B cell (primary cell): ENCODE measurements at regions not wholly inside any gene's neighbourhood (a gene's known extent, or its start where the extent isn't known, plus 50 kb on each side); places are given as distances from the start of the nearest gene placed in this dataset.

Source experiments
- ATAC-seq: fragments of 200-7000 bp; cut with Tn5 transposase; one replicate; pipeline ENCODE4 v1.10.0; 2021; ENCODE audit warnings: low read depth, mild to moderate bottlenecking, moderate number of reproducible peaks, moderate library complexity
- CTCF ChIA-PET: fragments of 350-600 bp; sonication (Branson Sonifier 250); formaldehyde crosslinking; loops from one replicate; lab custom pipeline; 2021; ENCODE audit warnings: antibody characterized with exemption, inconsistent platforms; lab: Charles Lee
- POLR2A ChIA-PET: fragments of 350-600 bp; sonication (Branson Sonifier 250); formaldehyde crosslinking; loops from one replicate; lab custom pipeline; 2021; ENCODE audit warnings: antibody characterized with exemption; lab: Charles Lee
- DNase-seq: peaks from one replicate; pipeline ENCODE4 v3.0.0; 2013
- H2AFZ ChIP-seq: 2 replicates; pipeline ENCODE4 v1.6.1; 2012; ENCODE audit warnings: mild to moderate bottlenecking, low read depth, low read length; ENCODE audit not compliant: insufficient read depth, poor library complexity, severe bottlenecking
- H3K27ac ChIP-seq, 2 donors: 1 replicate in 1 of 2; 2 replicates in 1 of 2; pipeline ENCODE4 v1.5.1; 2012 to 2013; ENCODE audit warnings: low read length in 2 of 2, mild to moderate bottlenecking in 2 of 2, moderate library complexity in 1 of 2
- H3K27me3 ChIP-seq, 4 experiments: fragments of 200-600 bp in 1 of 4; sonication (generic) in 1 of 4; replicated peaks in 1 of 4; 1 replicate in 2 of 4; 2 replicates in 2 of 4; pipeline versions ENCODE4 v1.6.1 to v1.7.0; 2013 to 2016; ENCODE audit warnings: low read length in 3 of 4, mild to moderate bottlenecking in 2 of 4, mixed read lengths in 1 of 4, moderate library complexity in 1 of 4; ENCODE audit not compliant: insufficient read depth in 4 of 4, control insufficient read depth in 3 of 4; ENCODE audit errors: control extremely low read depth in 1 of 4
- H3K36me3 ChIP-seq, 2 experiments: replicated peaks in 1 of 2; 1 replicate in 1 of 2; 2 replicates in 1 of 2; pipeline versions ENCODE4 v1.6.1 to v1.7.1; 2013; ENCODE audit warnings: low read length in 1 of 2; ENCODE audit not compliant: insufficient read depth in 2 of 2, control insufficient read depth in 1 of 2; ENCODE audit errors: control extremely low read depth in 1 of 2, extremely low read depth in 1 of 2
- H3K4me1 ChIP-seq, 2 donors: fragments of 200-600 bp in 1 of 2; sonication (generic) in 1 of 2; 1 replicate in 1 of 2; 2 replicates in 1 of 2; pipeline versions ENCODE4 v1.5.1 to v1.6.1; 2013 to 2017; ENCODE audit warnings: low read length in 2 of 2; ENCODE audit not compliant: control insufficient read depth in 2 of 2, insufficient read depth in 2 of 2
- H3K4me2 ChIP-seq: replicated peaks from 2 replicates; pipeline ENCODE3; 2012; ENCODE audit warnings: mild to moderate bottlenecking, low read depth, low read length; ENCODE audit not compliant: poor library complexity, severe bottlenecking
- H3K4me3 ChIP-seq, 5 experiments: fragments of 200-600 bp in 1 of 5; sonication (generic) in 1 of 5; 1 replicate in 3 of 5; 2 replicates in 2 of 5; pipeline versions ENCODE4 v1.5.1 to v1.7.0; 2011 to 2016; ENCODE audit warnings: low read length in 4 of 5, mild to moderate bottlenecking in 4 of 5, low read depth in 2 of 5, control low read depth in 1 of 5, moderate library complexity in 1 of 5; ENCODE audit not compliant: insufficient read depth in 1 of 5; ENCODE audit errors: control extremely low read depth in 1 of 5, extremely low read depth in 1 of 5
- H3K79me2 ChIP-seq: fragments of 200-600 bp; sonication (generic); one replicate; pipeline ENCODE4 v1.6.0; 2016; ENCODE audit warnings: low read length; ENCODE audit not compliant: control insufficient read depth, insufficient read depth
- H3K9ac ChIP-seq: fragments of 200-600 bp; sonication (generic); 2 replicates; pipeline ENCODE4 v1.6.1; 2017; ENCODE audit warnings: mild to moderate bottlenecking, low read length, moderate library complexity
- H3K9me3 ChIP-seq, 3 donors: one replicate each; pipeline versions ENCODE4 v1.6.1 to v1.7.1; 2013; ENCODE audit warnings: low read length in 2 of 3; ENCODE audit not compliant: control insufficient read depth in 2 of 3, insufficient read depth in 1 of 3; ENCODE audit errors: control extremely low read depth in 1 of 3
- H4K20me1 ChIP-seq: 2 replicates; pipeline ENCODE4 v1.6.0; 2012; ENCODE audit warnings: mild to moderate bottlenecking, low read length; ENCODE audit not compliant: insufficient read depth, control insufficient read depth, poor library complexity, severe bottlenecking
- H3K27ac Mint-ChIP-seq: one replicate; pipeline ENCODE4 v1.8.0; 2021; ENCODE audit warnings: mixed read lengths
- H3K27me3 Mint-ChIP-seq: one replicate; pipeline ENCODE4 v1.8.0; 2021; ENCODE audit warnings: mixed read lengths
- H3K4me1 Mint-ChIP-seq: one replicate; pipeline ENCODE4 v1.8.0; 2021; ENCODE audit warnings: mixed read lengths
- H3K4me3 Mint-ChIP-seq: one replicate; pipeline ENCODE4 v1.8.0; 2021; ENCODE audit warnings: mixed read lengths
- H3K9me3 Mint-ChIP-seq: one replicate; pipeline ENCODE4 v1.8.0; 2022; ENCODE audit warnings: mixed read lengths; ENCODE audit not compliant: insufficient read depth
- CTCF ChIP-seq: fragments of 200-600 bp; IDR thresholded peaks from one replicate; pipeline ENCODE4 v1.8.0; 2022; ENCODE audit warnings: antibody characterized with exemption, mild to moderate bottlenecking
- EZH2 ChIP-seq: IDR thresholded peaks from 2 replicates; pipeline ENCODE4 v1.6.1; 2012; ENCODE audit warnings: borderline replicate concordance, low read depth, mild to moderate bottlenecking, moderate library complexity, low read length; ENCODE audit not compliant: insufficient read depth, poor library complexity, severe bottlenecking
- WGBS: methylation state at CpG from one replicate; pipeline ENCODE4 v1.1.5; 2013; ENCODE audit warnings: missing lambda C conversion rate; ENCODE audit not compliant: insufficient coverage; 5-methylcytosine and 5-hydroxymethylcytosine counted together
- intact Hi-C: fragments of 100-400 bp; cut with micrococcal nuclease; formaldehyde crosslinking; loops from one replicate; pipeline ENCODE4 v1.10.0; 2022

- H3K9me3 Mint-ChIP-seq = peaks cover 3% of the 10 kb centered on the region
- H3K4me3 Mint-ChIP-seq = no peak overlapping the region
- Histone ChIP-seq H3K9ac (no peak overlapping the region), H3K4me1 (peaks cover 3 to 4% of the 10 kb centered on the region in 2 donors), H3K9me3 (peaks cover 0 to 8% (median 0%) of the 10 kb centered on the region in 3 donors), H4K20me1 (no peaks in the 10 kb centered on the region), H3K27me3 (no peaks in the 10 kb centered on the region), H3K4me2 (no peak overlapping the region), H3K36me3 (no peaks in the 10 kb centered on the region), H2AFZ (no peak overlapping the region), H3K4me3 (no peak overlapping the region), H3K79me2 (no peaks in the 10 kb centered on the region), H3K27ac (no peak overlapping the region)
- CTCF ChIA-PET = no interaction called here
- no peak for ATAC-seq
- POLR2A ChIA-PET = no interaction called here
- intact Hi-C loops = no loop called here
- H3K27me3 Mint-ChIP-seq = no peaks in the 10 kb centered on the region
- H3K27ac Mint-ChIP-seq = no peak overlapping the region
- DNase-seq = no peak
- 83% methylated on average over 2 of the region's 2 CpGs for WGBS
- H3K4me1 Mint-ChIP-seq = peaks cover 11% of the 10 kb centered on the region
- no peak for TF ChIP-seq EZH2
- no peak for TF ChIP-seq CTCF
These were observed 89.7 kb downstream of the TFAP2C start for GRCh38 chr20:56718816-56719215.

DNA sequence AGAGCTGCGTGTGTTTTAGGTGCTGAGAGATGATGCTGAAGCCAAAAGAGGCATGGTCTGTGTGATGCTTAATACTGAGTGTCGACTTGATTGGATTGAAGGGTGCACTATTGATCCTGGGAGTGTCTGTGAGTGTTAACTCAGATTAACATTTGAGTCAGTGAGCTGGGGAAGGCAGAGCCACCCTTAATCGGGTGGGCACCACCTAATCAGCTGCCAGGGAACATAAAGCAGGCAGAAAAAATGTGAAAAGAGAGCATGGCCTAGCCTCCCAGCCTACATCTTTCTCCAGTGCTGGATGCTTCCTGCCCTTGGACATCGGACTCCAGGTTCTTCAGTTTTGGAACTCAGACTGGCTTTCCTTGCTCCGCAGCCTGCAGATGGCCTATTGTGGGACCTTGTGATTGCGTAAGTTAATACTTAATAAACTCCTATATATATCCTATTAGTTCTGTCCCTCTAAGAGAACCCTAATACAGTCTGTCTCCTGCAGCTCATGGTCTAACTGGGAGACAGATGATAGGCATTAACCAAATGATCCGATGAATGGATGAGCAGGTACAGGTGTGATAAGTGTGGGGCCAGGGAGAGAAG is 91.6 kb downstream of the TFAP2C start:
- no peak overlapping the region for H3K9ac ChIP-seq
- 87% methylated on average over 4 of the region's 7 CpGs for WGBS
- POLR2A ChIA-PET = no interaction called here
- H3K27me3 Mint-ChIP-seq = no peaks in the 10 kb centered on the region
- no peak overlapping the region for H3K27ac Mint-ChIP-seq
- H3K9me3 Mint-ChIP-seq = peaks cover 3% of the 10 kb centered on the region
- intact Hi-C loops = no loop called here
- H3K4me3 Mint-ChIP-seq = no peak overlapping the region
- peaks cover 11% of the 10 kb centered on the region for H3K4me1 Mint-ChIP-seq
- peaks cover 3 to 4% of the 10 kb centered on the region in 2 donors for H3K4me1 ChIP-seq
- no peaks in the 10 kb centered on the region for H3K27me3 ChIP-seq
- no peak for ATAC-seq
- no peaks in the 10 kb centered on the region for H3K36me3 ChIP-seq
- CTCF ChIA-PET = no interaction called here
- DNase-seq = no peak
- no peak overlapping the region for H3K27ac ChIP-seq
- no peak overlapping the region for H2AFZ ChIP-seq
- no peak overlapping the region for H3K4me3 ChIP-seq
- H3K9me3 ChIP-seq = peaks cover 0 to 8% (median 0%) of the 10 kb centered on the region in 3 donors
- no peaks in the 10 kb centered on the region for H4K20me1 ChIP-seq
- no peak overlapping the region for H3K4me2 ChIP-seq
- no peaks in the 10 kb centered on the region for H3K79me2 ChIP-seq
- no peak for TF ChIP-seq CTCF
- TF ChIP-seq EZH2 = no peak
